SK-N-DZ (cell line): ENCODE measurements at regions not wholly inside any gene's neighbourhood (a gene's known extent, or its start where the extent isn't known, plus 50 kb on each side); places are given as distances from the start of the nearest gene placed in this dataset.

Experiments used
- DNase-seq: peaks from one replicate; pipeline ENCODE4 v3.0.0-alpha.2; 2015; ENCODE audit warnings: low spot score

DNA sequence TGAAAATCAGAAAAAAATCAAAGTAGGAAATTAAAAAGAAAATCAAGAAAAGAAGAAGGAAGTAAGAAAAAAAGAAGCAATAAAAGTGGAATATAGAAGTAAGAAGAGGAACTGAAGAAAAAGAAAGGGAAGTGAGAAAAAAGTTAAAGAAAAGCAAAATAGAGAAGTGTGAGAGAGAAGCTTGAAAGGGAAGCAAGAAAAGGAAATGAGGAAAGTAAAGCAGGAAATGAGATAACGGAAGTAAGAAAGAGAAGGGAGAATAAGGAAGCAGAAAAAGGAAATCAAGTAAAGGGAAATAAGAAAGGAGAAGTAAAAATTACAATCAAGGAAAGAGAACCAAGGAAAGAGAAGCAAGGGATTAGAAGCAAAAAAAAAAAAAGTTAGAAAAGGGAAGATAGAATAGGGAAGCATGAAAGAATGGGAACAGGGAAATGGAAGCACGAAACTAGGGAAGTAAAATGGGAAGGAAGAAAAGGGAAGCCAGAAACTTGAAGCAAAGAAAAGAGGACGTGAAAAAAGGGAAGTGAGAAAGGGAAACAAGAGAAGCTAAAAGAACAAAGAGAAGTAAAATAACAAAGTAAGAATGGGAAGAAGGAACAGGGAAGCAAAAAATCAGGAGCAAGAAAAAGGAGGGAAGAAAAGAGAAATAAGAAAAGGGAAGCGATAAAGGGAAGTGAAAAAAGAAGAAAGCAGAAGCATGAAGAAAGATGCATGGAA is 243.3 kb upstream of the NCKAP5 start:
- DNase-seq, result no peak

DNA sequence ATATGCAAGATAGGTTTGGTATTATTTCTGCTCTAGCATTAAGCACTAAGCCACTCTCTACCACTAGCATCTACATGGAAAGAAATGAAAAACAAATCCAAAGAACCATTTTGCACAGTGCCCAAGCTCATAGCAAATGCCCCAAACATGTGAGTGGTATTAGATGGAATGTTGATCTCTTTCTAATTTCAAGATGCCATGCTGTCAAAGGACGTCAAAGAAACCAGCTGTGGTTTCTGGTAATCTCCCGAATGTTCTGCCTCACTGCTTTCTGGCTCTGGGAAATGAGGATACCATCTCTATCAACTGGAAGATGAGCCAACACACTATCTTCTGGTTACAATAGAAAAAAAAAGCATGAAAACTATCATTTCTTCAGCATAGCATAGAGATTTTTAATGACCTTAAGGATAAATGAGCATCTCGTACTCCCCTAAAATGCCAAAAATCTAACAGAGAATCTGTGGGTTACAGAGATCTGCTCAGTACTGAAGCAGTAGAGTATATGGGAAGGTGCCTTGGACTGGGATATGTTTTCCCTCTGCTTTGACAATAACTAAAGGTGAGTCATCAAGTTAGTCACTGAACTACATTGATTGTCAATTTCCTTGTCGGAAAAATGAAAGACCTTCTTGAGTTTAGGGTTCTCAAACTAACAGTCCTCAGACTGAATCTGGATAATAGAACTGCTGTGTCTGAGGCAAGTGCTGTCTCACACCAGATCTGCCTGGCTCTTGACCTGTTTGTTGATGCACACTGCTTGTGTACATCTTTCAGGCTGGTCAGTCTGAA is 244.8 kb upstream of the NCKAP5 start:
- no peak for DNase-seq

DNA sequence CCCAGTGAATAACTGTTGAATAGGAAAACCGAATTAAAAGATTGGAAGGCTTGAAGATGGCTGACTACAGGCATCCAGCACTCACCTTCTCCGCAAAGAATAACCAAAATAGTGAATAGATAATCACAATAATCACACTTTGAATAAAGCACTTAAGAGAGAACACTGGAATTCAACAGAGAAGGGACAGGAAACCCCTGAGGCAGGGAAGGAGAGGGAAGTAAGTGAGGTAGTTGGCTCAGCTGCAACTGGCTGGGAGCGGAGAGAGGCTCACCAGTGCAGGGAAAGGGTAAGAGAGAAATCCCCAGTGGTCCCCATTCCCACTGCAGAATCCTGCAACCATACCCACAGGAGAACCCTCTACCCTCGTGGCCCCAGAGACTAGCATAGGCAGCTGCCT is 246.6 kb upstream of the NCKAP5 start:
- no peak for DNase-seq

DNA sequence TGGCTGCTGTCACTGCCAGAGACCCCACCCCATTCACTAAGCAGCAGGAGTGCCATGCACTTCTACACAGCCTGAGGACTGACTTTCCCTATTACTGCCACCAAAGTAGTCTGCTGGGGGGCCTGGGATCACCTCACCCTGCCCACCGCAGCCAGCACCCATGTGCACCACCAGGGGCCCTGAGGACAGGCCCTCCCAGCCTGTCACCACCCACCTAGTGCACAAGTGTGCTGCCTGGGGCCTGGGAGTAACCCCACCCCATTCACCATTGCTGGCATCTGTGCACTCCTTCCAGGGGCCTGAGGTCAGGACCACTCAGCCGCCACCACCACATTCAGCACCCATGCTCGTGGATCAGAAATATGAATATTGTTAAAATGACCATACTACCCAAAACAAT is 247.8 kb upstream of the NCKAP5 start:
- no peak for DNase-seq

DNA sequence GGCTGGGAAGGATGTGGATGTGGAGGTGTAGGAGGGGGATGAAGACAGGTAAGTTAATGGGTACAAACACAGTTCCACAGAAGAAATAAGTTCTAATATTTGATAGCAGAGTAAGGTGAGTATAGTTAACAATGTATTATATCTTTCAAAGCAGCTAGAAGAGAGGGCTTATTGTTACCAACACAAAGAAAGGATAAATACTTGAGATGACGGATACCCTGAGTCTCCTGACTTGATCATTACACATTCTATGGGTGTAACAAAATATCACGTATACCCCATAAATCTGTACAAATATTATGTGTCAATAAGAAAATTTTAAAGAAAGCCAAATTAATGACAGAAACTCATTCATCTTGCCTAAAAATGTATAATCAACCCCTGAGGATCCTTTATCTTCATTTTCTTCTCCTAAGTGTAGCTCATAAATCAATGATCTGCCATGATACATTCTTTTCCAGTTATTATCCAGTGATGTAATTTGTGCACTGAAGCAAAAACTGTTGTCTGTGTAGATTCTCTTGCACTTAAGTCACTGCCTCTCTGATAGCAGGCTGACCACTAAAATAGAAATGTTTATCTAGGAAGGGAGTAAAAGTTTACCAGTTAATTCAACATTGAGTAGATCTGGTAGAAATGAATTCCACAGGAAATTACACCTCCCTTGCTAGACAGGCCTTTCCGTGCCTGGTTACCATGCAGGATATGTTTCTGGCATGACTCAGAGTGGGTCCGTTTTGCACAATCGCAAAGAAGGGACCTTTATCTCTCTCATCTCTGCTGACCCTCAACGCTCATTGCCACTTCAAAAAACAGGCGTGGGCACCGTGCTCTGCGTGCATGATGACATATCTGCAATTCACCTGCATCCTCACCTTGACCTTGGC is 249.7 kb upstream of the NCKAP5 start:
- no peak for DNase-seq

- no peak for DNase-seq
Observed at GRCh38 chr2:133818661-133819060, 250.4 kb upstream of the NCKAP5 start.

DNA sequence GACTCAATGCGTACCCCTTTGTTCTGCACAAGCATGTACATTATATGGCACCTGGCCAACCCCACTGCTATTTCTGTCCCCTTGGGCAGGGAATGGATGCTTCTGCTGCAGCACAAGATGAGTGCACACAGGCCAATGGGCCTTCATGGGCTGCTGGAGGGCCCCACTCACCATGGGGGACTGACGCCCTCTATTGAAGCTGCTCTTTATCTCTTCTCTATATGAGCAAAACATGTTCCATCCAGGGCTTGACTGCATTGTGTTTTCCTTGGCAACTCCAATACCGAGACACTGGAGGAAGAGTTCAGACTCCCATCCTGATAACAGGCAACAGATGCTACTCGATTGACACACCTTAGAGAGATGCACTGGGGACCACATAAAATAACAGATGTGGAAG is 251.6 kb upstream of the NCKAP5 start:
- DNase-seq, result no peak

GRCh38 chr2:133821107-133821760 is 253.0 kb upstream of the NCKAP5 start:
- DNase-seq, result no peak

GRCh38 chr2:133822517-133823225 is 254.4 kb upstream of the NCKAP5 start:
- DNase-seq, result no peak

- DNase-seq, result no peak
Observed at GRCh38 chr2:133823226-133823550, 254.9 kb upstream of the NCKAP5 start.

GRCh38 chr2:133824869-133825268 is 256.6 kb upstream of the NCKAP5 start:
- no peak for DNase-seq

GRCh38 chr2:133825778-133826177 is 257.5 kb upstream of the NCKAP5 start:
- DNase-seq, result no peak

- DNase-seq, result no peak
Observed at GRCh38 chr2:133828913-133829312, 260.6 kb upstream of the NCKAP5 start.

DNA sequence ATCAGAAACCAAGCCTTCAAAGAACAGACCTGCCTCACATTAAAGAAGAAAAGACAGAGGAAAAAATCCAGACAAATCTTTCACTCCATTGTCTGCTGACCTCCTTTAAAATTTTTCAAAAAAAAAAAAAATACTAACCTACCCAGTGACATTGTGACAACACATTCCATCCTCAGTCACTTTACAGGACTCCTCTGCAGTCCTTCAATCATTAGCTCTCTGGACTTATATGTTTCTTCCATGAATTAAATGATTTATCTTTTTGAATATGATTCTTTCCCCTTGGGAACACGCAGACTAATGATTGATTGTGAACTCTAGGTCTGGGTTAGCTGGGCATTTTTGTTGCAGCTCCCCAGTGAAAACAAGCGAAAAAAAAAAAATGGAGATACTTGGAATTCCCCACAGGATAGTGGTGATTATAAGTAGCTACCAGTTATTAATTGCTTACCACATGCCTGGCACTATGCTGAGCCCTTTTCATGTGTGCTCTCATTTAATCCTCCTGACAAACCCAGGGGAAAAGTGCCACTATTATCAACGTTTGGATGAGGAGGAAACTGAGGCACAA is 261.3 kb upstream of the NCKAP5 start:
- no peak for DNase-seq

DNA sequence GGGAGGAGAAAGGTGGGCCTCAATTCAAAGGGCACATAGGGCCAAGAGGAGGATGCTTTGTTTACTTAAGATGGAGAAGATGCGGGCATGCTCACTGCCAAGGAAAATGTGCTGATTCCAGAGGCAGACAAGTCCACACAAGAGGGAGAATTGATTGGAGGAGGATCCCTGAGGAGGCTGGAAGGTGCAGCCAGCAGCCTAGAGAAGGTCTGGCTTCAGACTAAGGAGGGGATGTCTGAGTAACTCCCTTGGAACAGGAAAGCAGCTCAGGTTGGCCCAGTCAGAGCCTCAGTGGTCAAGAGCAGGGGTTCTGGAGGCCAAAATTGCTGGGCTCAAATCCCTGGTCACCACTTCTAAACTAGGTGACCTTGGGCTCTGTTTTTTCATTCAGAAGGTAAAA is 265.5 kb upstream of the NCKAP5 start:
- no peak for DNase-seq

DNA sequence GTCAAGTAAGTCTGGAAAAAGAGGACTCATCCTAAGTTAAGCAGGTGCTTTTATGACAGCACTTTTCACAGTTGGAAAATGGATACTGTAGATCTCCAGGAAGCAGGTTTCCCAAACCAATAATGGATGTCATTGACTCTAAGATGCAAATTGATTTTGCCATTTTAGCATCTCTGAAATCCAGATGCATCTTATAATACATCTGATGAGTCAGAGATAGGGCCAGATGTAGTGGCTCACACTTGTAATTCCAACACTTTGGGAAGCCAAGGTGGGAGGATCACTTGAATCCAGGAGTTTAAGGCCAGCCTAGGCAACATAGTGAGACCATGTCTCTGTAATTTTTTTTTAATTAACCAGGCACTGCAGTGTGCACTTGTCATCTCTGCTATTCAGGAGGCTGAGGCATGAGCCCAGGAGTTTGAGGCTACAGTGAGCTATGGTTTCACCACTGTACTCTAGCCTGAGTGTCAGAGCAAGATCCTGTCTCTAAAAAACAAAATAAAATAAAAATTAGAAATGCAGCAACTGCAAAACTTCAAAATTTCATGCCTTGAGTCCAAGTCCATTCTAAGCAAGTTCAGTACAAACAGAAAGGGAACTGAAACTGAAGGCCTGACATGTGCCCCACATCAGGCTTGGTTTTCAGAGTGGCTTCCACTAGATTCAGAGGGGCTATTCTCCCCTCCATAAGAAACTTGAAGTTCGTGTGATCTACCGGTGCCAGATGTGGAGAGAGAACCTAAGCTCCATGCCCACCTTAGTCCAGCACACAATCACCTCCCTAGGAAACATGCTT is 267.8 kb upstream of the NCKAP5 start:
- no peak for DNase-seq

DNA sequence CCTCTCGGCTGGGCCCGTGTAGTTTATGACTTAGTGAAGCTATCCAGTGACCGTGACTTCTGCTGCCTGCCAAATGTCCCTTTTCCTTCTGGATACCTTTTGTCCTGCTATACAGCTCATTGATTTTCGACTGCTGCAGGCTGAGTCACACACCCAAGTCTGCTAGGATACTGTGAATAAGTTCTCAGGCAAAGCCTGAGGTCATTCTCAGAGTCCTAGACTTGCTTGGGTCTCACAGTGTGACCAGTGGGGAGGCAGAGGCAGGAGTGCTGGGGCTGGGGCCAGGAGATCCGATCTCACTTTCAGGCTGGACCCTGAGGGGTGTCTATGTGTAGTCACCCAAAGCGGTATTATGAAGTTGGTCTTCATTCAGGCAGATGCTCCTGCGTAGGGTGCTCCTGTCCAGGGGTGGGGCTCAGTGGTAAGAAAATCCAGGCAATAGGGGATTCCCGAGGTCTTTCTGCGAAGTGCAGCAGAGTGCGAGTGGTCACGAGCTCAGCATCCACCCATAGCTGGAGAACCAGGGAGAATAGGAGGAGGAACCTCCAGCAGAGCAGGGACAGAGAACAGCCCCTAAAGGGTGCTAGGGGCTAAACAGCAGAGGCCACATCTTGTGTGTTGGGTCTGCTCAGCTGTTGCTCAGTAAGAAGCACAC is 268.6 kb upstream of the NCKAP5 start:
- DNase-seq, result no peak

DNA sequence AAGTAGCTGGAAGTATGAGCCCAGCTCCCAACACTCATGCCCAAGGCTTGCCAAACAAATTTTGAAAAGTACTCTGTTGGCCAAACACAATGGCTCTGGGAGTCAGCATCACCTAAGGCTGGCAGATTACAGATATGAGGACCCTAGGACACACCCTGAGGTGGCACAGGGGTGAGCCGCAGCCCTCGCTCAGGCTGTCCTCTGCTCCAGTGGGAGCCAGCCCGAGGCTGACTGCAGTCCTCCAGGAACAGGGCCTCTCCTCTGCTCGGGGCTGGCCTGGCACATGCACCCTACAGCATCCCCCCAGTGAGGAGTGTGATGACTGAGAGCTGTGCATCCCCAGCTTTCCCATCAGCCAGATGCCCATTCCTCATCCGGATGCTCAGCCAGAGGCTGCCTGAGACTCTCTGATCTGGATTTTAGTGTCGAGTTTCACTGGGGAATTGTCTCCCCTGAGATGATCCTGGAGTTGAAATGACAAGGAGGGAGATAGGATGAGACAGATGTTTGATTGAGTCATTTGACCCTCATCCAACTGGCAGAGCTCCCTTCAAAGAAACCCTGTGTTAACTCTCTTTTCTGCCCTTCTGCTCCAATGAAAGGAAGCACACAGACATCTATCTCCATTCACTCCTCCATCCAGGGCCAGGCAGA is 269.3 kb upstream of the NCKAP5 start:
- no peak for DNase-seq
